NCI-H2227 treated with DMSO at 0.1 percent for 48 hours (cell line): ENCODE measurements at regions not wholly inside any gene's neighbourhood (a gene's known extent, or its start where the extent isn't known, plus 50 kb on each side); places are given as distances from the start of the nearest gene placed in this dataset.

Experiments
- DNase-seq: peaks from one replicate; lab custom pipeline; 2025; lab: John Stamatoyannopoulos, UW

- DNase-seq, result no peak
Observed at GRCh38 chr10:52879091-52879807, 106.7 kb upstream of the MBL2 start.

GRCh38 chr10:52877451-52877850, 104.9 kb upstream of the MBL2 start:
- DNase-seq, result no peak

GRCh38 chr10:52875336-52875735, 102.8 kb upstream of the MBL2 start:
- DNase-seq, result no peak

GRCh38 chr10:52874581-52874980, 102.0 kb upstream of the MBL2 start:
- DNase-seq, result no peak

- DNase-seq, result no peak
Observed at GRCh38 chr10:52871191-52871843, 98.7 kb upstream of the MBL2 start.

DNA sequence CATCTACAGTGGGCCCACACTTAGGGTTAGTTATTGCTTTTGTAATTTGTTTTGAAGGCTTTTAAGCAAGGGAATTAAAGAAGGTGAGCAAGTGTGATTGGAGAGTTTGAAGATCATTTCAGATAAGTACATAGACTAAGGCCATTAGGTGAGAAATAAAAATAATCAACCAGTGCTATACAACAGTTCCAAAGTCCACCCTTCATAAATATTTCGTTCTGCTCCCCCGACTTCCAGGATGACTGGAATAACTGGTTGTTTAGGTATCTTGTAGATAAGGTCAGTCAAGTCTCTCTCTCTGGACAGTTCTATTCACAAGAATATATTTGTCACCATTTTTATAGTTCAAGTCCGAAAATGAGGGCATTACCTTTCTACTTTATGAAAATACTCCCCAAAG, 98.0 kb upstream of the MBL2 start:
- no peak for DNase-seq

GRCh38 chr10:52869864-52870263, 97.3 kb upstream of the MBL2 start:
- no peak for DNase-seq

- no peak for DNase-seq
Observed at GRCh38 chr10:52865213-52865612, 92.6 kb upstream of the MBL2 start.

GRCh38 chr10:52864201-52865106, 91.9 kb upstream of the MBL2 start:
- DNase-seq, result no peak

DNA sequence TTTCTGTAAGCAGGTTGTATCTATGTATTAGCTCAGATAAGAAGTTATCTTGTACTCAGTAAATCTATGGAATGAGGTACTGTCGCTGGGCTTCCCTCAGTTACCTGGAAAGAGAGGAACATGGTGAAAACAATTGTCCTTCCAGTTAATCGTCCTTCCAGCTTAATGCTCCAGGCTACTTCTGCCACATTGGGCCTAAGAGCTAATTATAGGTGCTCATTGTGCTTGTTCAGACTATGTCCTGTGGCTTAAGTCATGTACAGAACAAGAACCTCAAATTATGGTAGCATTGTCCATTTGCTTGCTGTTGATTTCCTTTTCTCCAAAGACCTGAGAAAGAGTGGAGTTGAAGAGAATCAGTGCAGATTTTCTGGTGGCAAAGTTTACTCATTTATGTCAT, 86.1 kb upstream of the MBL2 start:
- no peak for DNase-seq

GRCh38 chr10:52855546-52856325, 83.2 kb upstream of the MBL2 start:
- DNase-seq, result no peak

- DNase-seq, result no peak
Observed at GRCh38 chr10:52853704-52854103, 81.1 kb upstream of the MBL2 start.

- no peak for DNase-seq
Observed at GRCh38 chr10:52836816-52837215, 64.2 kb upstream of the MBL2 start.
